GM19452 (cell line): ENCODE measurements at regions not wholly inside any gene's neighbourhood (a gene's known extent, or its start where the extent isn't known, plus 50 kb on each side); places are given as distances from the start of the nearest gene placed in this dataset.
"Not testable (repeated sequence)": the region's sequence is repeated elsewhere in the genome, so short reads cannot be mapped to it uniquely, and the experiment has no call there.

Source experiments
- ATAC-seq: cut with Tn5 transposase; IDR thresholded peaks from one replicate; pipeline ENCODE4 v1.9.1; 2021; ENCODE audit not compliant: unreplicated experiment

- ATAC-seq: no peak
These were observed 436.8 kb downstream of the PREX1 start for GRCh38 chr20:48390981-48391380.

- ATAC-seq: no peak
These were observed 440.1 kb downstream of the PREX1 start for GRCh38 chr20:48387675-48388074.

- ATAC-seq: no peak
These were observed 442.3 kb downstream of the PREX1 start for GRCh38 chr20:48385527-48385926.

- no peak for ATAC-seq
These were observed 442.7 kb downstream of the PREX1 start for GRCh38 chr20:48385114-48385513.

- ATAC-seq: no peak
These were observed 443.5 kb downstream of the PREX1 start for GRCh38 chr20:48384147-48384818.

GRCh38 chr20:48383252-48383651, 444.5 kb downstream of the PREX1 start:
- ATAC-seq: no peak

GRCh38 chr20:48382304-48382703, 445.5 kb downstream of the PREX1 start:
- no peak for ATAC-seq

- ATAC-seq: no peak
These were observed 446.3 kb downstream of the PREX1 start for GRCh38 chr20:48381353-48382120.

GRCh38 chr20:48380661-48381060, 447.1 kb downstream of the PREX1 start:
- ATAC-seq: no peak

- no peak for ATAC-seq
These were observed 448.7 kb downstream of the PREX1 start for GRCh38 chr20:48378976-48379675.

GRCh38 chr20:48377940-48378339, 449.9 kb downstream of the PREX1 start:
- no peak for ATAC-seq

- ATAC-seq: no peak
These were observed 452.0 kb downstream of the PREX1 start for GRCh38 chr20:48375804-48376203.

GRCh38 chr20:48374991-48375595, 452.7 kb downstream of the PREX1 start:
- no peak for ATAC-seq

GRCh38 chr20:48374031-48374907, 453.5 kb downstream of the PREX1 start:
- not testable (repeated sequence) for ATAC-seq

GRCh38 chr20:48373555-48373934, 454.3 kb downstream of the PREX1 start:
- ATAC-seq: no peak

GRCh38 chr20:48372851-48373554, 454.8 kb downstream of the PREX1 start:
- not testable (repeated sequence) for ATAC-seq

GRCh38 chr20:48371211-48371610, 456.6 kb downstream of the PREX1 start:
- no peak for ATAC-seq

- ATAC-seq: not testable (repeated sequence)
These were observed 459.2 kb downstream of the PREX1 start for GRCh38 chr20:48368580-48369021.

GRCh38 chr20:48367541-48368358, 460.0 kb downstream of the PREX1 start:
- not testable (repeated sequence) for ATAC-seq
